ENCODE measurements at regions not wholly inside any gene's neighbourhood (a gene's known extent, or its start where the extent isn't known, plus 50 kb on each side); places are given as distances from the start of the nearest gene placed in this dataset.

GRCh38 chr6:79775222-79775621, 144.1 kb downstream of the SH3BGRL2 start:
- DNase-seq (ENCODE audit: low read depth) = no peak

GRCh38 chr6:79764747-79765146, 133.6 kb downstream of the SH3BGRL2 start:
- no peak for DNase-seq (ENCODE audit: low read depth)

- no peak for DNase-seq (ENCODE audit: low read depth)
Measured at GRCh38 chr6:79763301-79763700, 132.2 kb downstream of the SH3BGRL2 start.

- DNase-seq (ENCODE audit: low read depth) = peak; percentile 19
Measured at GRCh38 chr6:79762370-79762769, 131.2 kb downstream of the SH3BGRL2 start.

- peak; percentile 49 for DNase-seq (ENCODE audit: low read depth)
Measured at GRCh38 chr6:79756496-79756895, 125.4 kb downstream of the SH3BGRL2 start.

GRCh38 chr6:79755967-79756366, 124.8 kb downstream of the SH3BGRL2 start:
- DNase-seq (ENCODE audit: low read depth) = no peak
